GM18868 (cell line): ENCODE measurements at regions not wholly inside any gene's neighbourhood (a gene's known extent, or its start where the extent isn't known, plus 50 kb on each side); places are given as distances from the start of the nearest gene placed in this dataset.
"Not testable (repeated sequence)": the region's sequence is repeated elsewhere in the genome, so short reads cannot be mapped to it uniquely, and the experiment has no call there.

Experiments used
- ATAC-seq: cut with Tn5 transposase; IDR thresholded peaks from one replicate; pipeline ENCODE4 v1.9.1; 2021; ENCODE audit warnings: mild to moderate bottlenecking, moderate library complexity; ENCODE audit not compliant: unreplicated experiment

- ATAC-seq: no peak
Measured at GRCh38 chr2:62654876-62655359, 50.6 kb upstream of the EHBP1 start.

GRCh38 chr2:62654423-62654791, 51.1 kb upstream of the EHBP1 start:
- ATAC-seq: no peak

- ATAC-seq: no peak
Measured at GRCh38 chr2:62653582-62654422, 51.7 kb upstream of the EHBP1 start.

DNA sequence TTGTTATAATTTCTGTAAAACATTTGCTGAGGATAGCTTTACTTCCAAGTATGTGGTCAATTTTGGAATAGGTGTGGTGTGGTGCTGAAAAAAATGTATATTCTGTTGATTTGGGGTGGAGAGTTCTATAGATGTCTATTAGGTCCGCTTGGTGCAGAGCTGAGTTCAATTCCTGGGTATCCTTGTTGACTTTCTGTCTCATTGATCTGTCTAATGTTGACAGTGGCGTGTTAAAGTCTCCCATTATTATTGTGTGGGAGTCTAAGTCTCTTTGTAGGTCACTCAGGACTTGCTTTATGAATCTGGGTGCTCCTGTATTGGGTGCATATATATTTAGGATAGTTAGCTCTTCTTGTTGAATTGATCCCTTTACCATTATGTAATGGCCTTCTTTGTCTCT, 56.4 kb upstream of the EHBP1 start:
- ATAC-seq: not testable (repeated sequence)

DNA sequence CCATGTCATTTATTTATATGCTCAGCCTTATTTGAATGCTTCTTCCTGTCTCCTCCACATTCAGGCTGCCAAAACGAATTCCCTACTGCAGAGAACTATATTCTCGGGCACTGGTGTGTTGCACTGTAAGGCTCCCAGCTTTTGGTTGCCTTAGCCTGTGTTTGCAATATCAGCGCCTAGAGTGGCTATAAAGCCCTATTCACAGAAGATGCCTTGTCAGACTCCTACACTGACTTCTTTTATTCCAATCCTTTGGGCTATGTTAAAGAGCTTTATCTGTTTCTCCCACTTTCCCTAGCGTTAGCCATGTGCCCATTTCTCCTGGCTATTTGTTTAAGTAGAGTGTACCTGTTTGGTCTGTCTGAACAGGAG, 62.4 kb upstream of the EHBP1 start:
- ATAC-seq: no peak

- no peak for ATAC-seq
Measured at GRCh38 chr2:62642429-62643099, 62.9 kb upstream of the EHBP1 start.

- no peak for ATAC-seq
Measured at GRCh38 chr2:62641936-62642335, 63.6 kb upstream of the EHBP1 start.

DNA sequence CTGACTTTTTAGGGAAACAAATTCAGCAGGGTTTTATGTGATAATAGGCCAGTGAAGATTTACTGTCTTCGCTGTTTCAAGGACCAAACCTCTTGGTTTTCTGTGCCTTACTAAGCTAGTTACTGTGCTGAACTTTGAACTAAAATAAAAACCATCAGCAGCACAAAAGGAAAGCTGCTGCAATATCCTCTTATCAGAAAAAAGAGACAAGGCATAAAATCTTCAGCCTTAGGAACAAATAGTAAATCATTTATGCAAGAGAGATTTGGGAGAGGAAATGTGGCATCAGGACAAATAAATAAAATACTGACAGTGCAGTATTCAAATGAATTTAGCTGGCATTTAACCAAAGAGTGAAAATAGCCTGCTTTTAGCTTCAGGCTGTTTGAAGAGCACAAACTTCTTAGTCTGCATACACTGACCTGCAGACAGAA, 64.1 kb upstream of the EHBP1 start:
- ATAC-seq: no peak

DNA sequence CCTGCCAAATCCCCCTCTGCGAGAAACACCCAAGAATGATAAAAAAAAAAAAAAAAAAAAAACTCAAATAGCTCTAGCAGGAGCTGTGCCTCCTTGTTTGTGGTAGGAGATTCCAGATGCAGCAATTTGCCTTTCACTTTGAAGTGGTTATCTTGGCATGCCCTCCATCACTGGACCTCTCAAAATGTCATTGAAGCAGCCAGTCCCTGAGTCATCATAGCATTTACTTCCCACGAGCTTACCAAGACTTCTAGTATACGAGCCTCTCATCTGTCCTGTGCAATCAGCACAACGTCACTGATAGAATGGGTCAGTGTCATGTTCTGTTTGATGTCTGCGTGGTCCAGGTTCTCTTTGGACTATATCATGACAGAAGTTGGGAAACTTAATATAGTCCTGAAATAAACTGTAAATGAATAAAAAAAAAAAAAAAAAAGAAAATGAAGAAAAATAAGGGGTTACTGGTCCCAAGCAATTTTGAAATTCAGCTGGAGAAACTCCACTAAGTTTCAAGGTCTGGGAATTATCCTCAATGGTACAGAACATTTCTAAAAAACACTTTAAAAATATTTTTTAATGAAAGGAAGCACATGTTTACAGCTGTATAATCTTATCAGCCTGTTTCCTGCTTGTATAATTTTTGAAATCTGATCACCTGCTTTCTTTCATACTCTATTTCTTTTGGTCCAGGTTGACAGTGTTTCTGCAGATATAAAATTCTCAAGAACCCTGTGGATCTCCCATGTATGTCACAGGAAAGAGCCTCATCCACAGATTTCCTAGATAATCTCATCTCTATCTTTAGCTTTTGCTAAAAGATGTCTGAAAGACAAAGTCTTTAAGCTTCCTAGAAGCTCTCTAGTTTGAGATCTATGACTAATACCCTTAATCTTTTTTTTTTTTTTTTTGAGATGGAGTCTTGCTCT, 74.1 kb upstream of the EHBP1 start:
- ATAC-seq: no peak

- ATAC-seq: not testable (repeated sequence)
Measured at GRCh38 chr2:62630206-62630605, 75.3 kb upstream of the EHBP1 start.

- not testable (repeated sequence) for ATAC-seq
Measured at GRCh38 chr2:62629310-62629709, 76.2 kb upstream of the EHBP1 start.

- ATAC-seq: no peak
Measured at GRCh38 chr2:62627667-62628066, 77.8 kb upstream of the EHBP1 start.

DNA sequence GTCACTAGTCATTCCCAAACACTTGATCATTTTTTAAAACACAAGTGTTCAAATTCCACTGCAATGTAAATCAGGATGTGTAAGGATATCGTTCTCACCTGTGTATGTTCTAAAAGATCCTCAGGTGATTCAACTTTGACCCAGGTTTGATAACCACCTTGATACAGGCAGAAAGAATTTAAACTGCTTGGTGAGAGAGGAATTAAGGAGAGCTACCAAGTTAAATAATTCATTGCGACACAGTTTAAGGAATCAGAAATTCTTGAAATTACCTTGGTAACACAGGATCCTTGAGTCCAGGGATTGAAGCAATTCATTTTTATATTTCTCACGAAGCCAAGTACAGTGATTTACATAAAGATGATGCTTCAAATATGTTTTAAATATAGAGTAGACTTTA, 80.7 kb upstream of the EHBP1 start:
- no peak for ATAC-seq

DNA sequence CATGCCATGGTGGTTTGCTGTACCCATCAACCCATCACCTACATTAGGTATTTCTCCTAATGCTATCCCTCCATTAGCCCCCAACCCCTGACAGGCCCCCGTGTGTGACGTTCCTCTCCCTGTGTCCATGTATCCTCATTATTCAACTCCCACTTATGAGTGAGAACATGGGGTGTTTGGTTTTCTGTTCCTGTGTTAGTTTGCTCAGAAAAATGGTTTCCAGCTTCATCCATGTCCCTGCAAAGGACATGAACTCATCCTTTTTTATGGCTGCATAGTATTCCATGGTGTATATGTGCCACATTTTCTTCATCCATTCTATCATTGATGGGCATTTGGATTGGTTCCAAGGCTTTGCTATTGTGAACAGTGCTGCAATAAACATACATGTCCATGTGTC, 89.0 kb upstream of the EHBP1 start:
- ATAC-seq: not testable (repeated sequence)

DNA sequence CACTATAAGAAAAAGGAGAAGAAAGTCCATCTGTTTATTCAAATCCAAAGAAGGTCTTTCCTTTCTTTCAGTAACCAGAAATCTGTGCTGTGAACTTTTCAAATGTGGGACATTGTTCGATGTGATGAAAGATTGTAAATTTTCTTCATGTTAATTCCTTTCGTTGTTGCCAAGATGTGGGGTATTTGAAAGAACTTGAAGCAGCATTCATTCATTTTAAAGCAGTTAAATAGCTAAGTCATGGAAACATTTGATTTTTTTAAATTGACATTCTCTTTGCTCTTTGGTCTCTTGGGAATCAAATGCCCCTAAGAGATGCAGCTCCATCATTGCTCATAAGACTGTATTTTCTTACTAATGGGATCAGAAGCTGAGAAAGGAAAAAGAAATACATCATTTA, 93.7 kb upstream of the EHBP1 start:
- ATAC-seq: no peak

GRCh38 chr2:62605471-62605870, 99.5 kb upstream of the TMEM17 start:
- ATAC-seq: not testable (repeated sequence)

GRCh38 chr2:62604336-62604735, 98.3 kb upstream of the TMEM17 start:
- no peak for ATAC-seq

- no peak for ATAC-seq
Measured at GRCh38 chr2:62603154-62603712, 97.2 kb upstream of the TMEM17 start.

DNA sequence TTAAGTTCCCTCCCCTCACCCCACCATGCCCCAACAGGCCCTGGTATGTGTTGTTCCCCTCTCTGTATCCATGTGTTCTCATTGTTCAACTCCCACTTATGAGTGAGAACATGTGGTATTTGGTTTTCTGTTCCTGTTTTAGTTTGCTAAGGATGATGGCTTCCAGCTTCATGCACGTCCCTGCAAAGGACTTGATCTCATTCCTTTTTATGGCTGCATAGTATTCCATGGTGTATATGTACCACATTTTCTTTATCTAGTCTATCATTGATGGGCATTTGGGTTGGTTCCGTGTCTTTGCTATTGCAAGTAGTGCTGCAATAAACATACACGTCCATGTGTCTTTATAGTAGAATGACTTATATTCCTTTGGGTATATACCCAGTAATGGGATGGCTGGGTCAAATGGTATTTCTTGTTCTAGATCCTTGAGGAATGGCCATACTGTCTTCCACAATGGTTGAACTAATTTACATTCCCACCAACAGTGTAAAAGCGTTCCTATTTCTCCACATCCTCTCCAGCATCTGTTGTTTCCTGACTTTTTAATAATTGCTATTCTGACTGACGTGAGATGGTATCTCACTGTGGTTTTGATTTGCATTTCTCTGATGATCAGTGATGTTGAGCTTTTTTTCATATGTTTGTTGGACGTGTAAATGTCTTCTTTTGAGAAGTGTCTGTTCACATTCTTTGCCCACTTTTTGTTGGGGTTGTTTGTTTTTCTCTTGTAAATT, 93.8 kb upstream of the TMEM17 start:
- not testable (repeated sequence) for ATAC-seq

DNA sequence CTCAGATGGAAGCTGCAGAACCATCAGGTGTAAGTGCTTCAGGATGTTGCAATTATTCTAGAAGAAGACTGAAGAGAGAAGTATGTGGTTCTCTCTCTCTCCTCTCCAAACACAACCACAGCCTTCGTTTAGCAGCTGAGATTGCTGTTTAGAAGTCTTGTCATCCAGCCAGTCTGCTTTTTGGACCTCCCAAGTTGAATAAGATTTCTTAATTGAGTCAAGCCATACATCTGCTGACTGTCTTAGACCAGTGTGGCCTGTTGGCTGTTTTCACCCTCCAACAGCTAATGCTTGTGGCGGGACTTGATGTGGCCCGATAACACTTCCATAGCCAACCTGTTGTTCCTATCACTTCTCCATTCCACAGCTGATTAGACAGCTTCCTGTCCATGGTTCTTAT, 91.3 kb upstream of the TMEM17 start:
- ATAC-seq: no peak
